Mucosa of rectum (tissue), 2 donors: ENCODE measurements at regions not wholly inside any gene's neighbourhood (a gene's known extent, or its start where the extent isn't known, plus 50 kb on each side); places are given as distances from the start of the nearest gene placed in this dataset.

Source experiments
- H3K27ac ChIP-seq, 2 donors: one replicate each; pipeline ENCODE4 v1.7.0; 2013; ENCODE audit warnings: inconsistent platforms in 2 of 2, low read depth in 2 of 2, low read length in 2 of 2
- H3K27me3 ChIP-seq, 2 donors: one replicate each; pipeline ENCODE4 v1.7.0; 2013; ENCODE audit warnings: low read length in 2 of 2; ENCODE audit not compliant: control insufficient read depth in 2 of 2, insufficient read depth in 2 of 2
- H3K36me3 ChIP-seq, 2 donors: one replicate each; pipeline ENCODE4 v1.7.0; 2013; ENCODE audit warnings: low read length in 2 of 2; ENCODE audit not compliant: control insufficient read depth in 2 of 2, insufficient read depth in 2 of 2
- H3K4me1 ChIP-seq, 2 donors: one replicate each; pipeline ENCODE4 v1.7.0; 2013; ENCODE audit warnings: low read length in 2 of 2, mild to moderate bottlenecking in 1 of 2; ENCODE audit not compliant: control insufficient read depth in 2 of 2, insufficient read depth in 2 of 2
- H3K4me3 ChIP-seq, 2 donors: one replicate each; pipeline ENCODE4 v1.7.0; 2013; ENCODE audit warnings: low read length in 2 of 2
- H3K9ac ChIP-seq, 2 donors: one replicate each; pipeline ENCODE4 v1.7.0; 2013; ENCODE audit warnings: low read length in 2 of 2, low read depth in 1 of 2, mild to moderate bottlenecking in 1 of 2
- H3K9me3 ChIP-seq, 2 donors: one replicate each; pipeline ENCODE4 v1.7.0; 2013; ENCODE audit warnings: low read length in 2 of 2; ENCODE audit not compliant: control insufficient read depth in 2 of 2
- donor health status: healthy.
- donor health status: Normal muscosa, but diverticular disease.

DNA sequence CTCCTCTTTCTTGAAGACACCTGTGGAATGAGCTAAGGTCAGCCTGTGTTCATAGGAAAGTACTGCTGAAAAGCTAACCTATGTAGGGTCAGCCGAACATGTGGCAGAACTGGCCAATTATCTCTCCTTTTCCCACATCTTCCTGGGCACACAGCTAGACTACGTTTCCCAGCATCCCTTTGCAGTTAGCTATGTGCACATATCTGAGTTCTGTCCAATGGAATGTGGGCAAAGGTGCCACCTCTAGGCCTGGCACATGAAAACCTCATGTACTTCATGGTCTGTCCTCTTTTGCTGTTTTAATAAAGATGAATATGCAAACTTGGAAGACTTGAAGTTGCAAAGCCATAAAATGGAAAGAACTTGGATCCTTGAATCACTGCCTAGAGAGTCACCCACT lies 352.6 kb downstream of the TNS1 start:
- no peak overlapping the region for H3K27ac ChIP-seq

DNA sequence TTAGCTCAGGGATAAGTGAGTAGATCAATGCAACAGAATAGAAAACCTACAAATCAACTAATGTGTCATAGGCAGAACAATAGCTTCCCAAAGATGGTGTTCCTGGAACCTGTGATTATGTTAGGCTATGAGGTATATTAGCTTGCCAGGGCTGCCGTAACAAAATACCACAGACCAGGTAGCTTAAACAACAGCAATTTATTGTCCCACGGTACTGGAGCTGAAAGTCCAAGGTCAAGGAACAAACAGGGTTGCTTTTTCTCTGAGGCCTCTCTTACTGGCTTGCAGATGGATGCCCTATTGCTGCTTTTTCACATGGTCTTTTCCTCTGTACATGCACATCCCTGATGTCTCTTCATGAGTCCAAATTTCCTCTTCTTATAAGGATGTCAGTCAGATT lies 354.9 kb downstream of the TNS1 start:
- H3K36me3 ChIP-seq: no peaks in the 10 kb centered on the region
- no peak overlapping the region for H3K27ac ChIP-seq
- no peaks in the 10 kb centered on the region for H3K9me3 ChIP-seq
- no peaks in the 10 kb centered on the region for H3K27me3 ChIP-seq
- no peak overlapping the region for H3K9ac ChIP-seq
- H3K4me1 ChIP-seq: no peaks in the 10 kb centered on the region
- no peak overlapping the region for H3K4me3 ChIP-seq

More for the DNA sequence above, 352.6 kb downstream of the TNS1 start:
- Histone ChIP-seq H3K4me3 (no peak overlapping the region), H3K9ac (no peak overlapping the region), H3K27me3 (no peaks in the 10 kb centered on the region), H3K36me3 (no peaks in the 10 kb centered on the region), H3K4me1 (no peaks in the 10 kb centered on the region), H3K9me3 (no peaks in the 10 kb centered on the region)

DNA sequence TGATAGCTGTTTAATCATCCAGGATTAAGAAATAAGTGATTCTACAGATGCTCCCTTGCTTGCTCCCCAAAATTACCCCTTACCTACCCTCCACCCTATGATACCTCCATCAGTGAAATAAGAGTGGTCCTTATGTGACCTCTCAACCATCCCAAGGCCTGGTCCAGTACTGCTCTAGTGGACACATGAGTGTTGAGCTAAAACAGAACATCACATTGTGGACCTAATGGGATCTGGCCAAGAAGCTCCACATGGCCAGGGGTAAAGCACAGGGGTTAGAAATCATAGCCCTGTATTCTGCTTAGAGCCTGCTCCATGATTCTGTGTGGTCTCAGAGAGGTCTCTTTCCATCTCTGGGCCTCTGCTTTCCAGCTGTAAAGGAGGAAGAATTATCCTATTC lies 355.6 kb downstream of the TNS1 start:
- no peaks in the 10 kb centered on the region for H3K27me3 ChIP-seq
- H3K27ac ChIP-seq: no peak overlapping the region
- no peak overlapping the region for H3K4me3 ChIP-seq
- no peak overlapping the region for H3K9ac ChIP-seq
- H3K9me3 ChIP-seq: no peaks in the 10 kb centered on the region
- no peaks in the 10 kb centered on the region for H3K36me3 ChIP-seq
- no peaks in the 10 kb centered on the region for H3K4me1 ChIP-seq

DNA sequence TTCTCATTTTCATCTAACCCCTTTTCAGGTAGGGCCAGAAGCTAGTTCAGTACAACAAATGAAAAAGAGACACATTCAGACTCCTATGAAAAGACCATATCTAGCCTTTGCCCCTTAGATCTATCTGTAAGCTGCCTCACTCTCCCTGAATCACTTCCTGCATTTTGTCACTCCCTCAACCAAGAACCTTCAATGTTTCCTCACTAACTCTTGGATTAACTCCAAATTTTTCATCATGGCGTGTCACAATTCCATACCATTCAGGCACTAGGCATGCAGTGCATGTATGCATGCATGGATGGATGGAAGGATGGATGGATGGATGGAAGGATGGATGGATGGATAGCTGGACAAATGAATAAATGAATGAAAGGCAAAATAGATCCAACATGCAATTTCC lies 356.9 kb downstream of the TNS1 start:
- H3K9me3 ChIP-seq: no peaks in the 10 kb centered on the region
- H3K9ac ChIP-seq: no peak overlapping the region
- no peaks in the 10 kb centered on the region for H3K36me3 ChIP-seq
- no peak overlapping the region for H3K4me3 ChIP-seq
- no peaks in the 10 kb centered on the region for H3K27me3 ChIP-seq
- H3K4me1 ChIP-seq: no peaks in the 10 kb centered on the region
- H3K27ac ChIP-seq: no peak overlapping the region

DNA sequence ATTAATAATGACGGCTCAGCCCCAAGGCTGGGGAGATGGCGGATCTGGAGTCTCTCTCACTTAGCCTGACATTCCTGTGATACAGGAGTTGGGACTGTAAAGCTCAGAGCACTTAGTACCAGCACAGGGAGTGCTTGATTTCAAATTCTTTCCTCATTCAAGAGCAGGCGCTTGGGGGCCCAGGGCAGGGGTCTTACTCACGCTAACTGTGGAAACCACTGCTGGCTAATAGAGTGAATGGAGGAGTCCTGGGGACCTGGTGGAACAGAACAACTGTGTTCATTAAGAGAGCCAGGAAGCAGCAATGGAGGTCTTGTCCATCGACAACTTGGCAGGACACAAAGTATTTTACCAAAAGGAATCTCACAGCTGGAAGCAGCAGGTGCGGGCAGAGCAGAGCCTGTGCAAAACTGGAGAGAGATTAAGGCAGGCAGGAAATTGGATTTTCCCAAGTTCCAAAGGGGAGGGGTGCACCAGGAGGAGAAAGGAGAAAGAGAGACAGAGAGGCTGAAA lies 358.9 kb downstream of the TNS1 start:
- Histone ChIP-seq H3K9ac (no peak overlapping the region), H3K4me1 (no peaks in the 10 kb centered on the region), H3K27me3 (no peaks in the 10 kb centered on the region), H3K36me3 (no peaks in the 10 kb centered on the region), H3K4me3 (no peak overlapping the region), H3K27ac (peak overlapping the region in 1 of 2 donors; percentile 23), H3K9me3 (no peaks in the 10 kb centered on the region)

DNA sequence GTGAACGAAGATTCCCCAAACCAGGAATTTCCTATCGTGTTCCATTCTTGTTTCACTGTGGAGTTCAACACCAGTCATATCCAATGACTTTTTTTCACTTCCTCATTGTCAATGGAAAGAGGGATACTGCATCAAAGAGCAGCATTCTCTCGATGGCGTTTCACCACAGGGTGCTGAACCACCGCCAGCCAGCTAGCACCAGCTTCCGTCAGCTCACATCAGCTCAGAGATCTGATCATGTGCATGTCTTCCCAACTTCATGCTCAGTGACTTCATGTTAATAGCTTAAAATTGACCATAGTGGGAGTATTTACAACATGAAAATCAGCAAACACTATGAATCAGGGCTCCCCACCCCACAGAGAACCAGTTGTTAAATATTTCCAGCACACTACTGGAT lies 359.9 kb downstream of the TNS1 start:
- Histone ChIP-seq H3K36me3 (no peaks in the 10 kb centered on the region), H3K4me3 (no peak overlapping the region), H3K27ac (no peak overlapping the region), H3K4me1 (no peaks in the 10 kb centered on the region), H3K9ac (no peak overlapping the region), H3K27me3 (no peaks in the 10 kb centered on the region), H3K9me3 (no peaks in the 10 kb centered on the region)

DNA sequence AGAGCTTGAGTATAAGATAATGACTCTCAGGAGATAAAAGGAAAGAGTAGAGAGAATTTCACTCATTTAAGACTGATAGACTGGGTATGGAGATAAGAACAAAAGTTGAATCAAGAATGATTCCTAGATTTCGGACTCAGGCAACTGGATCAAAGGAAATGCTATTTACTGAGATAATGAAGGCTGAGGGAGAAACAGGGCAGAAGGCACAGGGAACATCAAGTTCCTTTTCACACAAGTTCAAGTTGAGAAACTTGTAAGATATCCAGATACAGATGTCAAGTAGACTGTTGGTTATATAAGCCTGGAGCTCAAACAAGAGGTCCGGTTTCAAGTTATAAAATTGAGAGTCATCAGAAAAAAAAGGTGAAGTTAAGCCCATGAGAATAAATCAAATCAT lies 360.8 kb downstream of the TNS1 start:
- Histone ChIP-seq H3K4me1 (no peaks in the 10 kb centered on the region), H3K9me3 (no peaks in the 10 kb centered on the region), H3K9ac (no peak overlapping the region), H3K36me3 (no peaks in the 10 kb centered on the region), H3K27ac (no peak overlapping the region), H3K4me3 (no peak overlapping the region), H3K27me3 (peaks cover 0 to 3% of the 10 kb centered on the region in 2 donors)

DNA sequence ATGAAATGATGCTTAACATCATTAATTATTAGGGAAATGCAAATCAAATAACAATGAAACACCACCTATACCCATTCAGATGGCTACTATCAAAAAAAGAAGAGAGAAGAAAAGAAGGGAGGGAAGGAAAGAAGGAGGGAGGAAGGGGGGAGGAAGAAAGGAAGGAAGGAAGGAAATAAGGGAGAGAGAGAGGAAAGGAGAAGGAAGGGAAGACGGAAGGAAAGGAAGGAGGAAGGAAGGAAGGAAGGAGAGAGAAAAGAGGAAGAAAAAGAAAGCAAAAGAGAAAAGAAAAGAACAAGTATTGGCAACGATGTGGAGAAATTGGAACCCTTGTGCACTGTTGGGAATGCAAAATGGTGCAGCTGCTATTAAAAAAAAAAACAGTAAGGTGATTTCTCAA lies 363.3 kb downstream of the TNS1 start:
- Histone ChIP-seq H3K27ac (no peak overlapping the region), H3K9ac (no peak overlapping the region), H3K4me3 (no peak overlapping the region), H3K4me1 (no peaks in the 10 kb centered on the region), H3K36me3 (no peaks in the 10 kb centered on the region), H3K27me3 (peaks cover 2 to 3% of the 10 kb centered on the region in 2 donors), H3K9me3 (no peaks in the 10 kb centered on the region)

DNA sequence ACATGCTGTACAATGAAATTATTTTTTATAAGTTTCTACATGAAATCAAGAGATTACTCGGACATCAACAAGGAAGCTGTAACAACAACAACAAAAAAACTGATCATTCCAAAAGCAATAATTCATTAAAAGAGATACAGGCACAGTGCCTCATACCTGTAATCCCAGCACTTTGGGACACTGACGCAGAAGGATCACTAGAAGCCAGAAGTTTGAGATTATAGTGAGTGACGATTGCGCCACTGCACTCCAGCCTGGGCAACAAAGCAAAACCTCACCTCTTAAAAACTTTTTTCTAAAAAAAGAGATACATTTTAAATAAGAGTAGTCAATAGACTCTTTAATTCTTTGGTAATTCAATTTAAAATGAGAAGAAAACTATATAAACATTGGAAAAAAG lies 364.3 kb downstream of the TNS1 start:
- Histone ChIP-seq H3K27ac (no peak overlapping the region), H3K4me1 (no peaks in the 10 kb centered on the region), H3K9ac (no peak overlapping the region), H3K4me3 (no peak overlapping the region), H3K36me3 (no peaks in the 10 kb centered on the region), H3K9me3 (no peaks in the 10 kb centered on the region), H3K27me3 (peaks cover 2 to 3% of the 10 kb centered on the region in 2 donors)

DNA sequence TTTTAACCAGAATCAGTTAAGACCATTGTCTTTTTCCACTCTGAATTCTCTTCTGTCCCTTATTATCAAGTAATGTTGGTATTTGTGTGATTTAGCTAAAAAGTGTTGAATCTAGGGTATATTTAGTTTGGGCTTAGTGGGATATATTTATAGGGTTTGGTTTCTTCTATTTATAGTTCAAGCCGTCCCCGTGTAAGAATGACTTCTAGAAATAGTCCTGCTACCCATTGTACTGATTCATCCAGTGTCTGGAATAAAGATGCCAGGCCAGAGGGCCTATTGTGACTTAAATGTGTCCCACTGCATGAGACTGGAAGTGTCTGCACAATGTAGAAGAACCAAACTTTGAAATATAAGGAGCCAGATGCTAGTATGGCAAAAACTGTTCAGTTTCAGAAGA lies 364.8 kb downstream of the TNS1 start:
- no peak overlapping the region for H3K4me3 ChIP-seq
- no peaks in the 10 kb centered on the region for H3K9me3 ChIP-seq
- peaks cover 2 to 3% of the 10 kb centered on the region in 2 donors for H3K27me3 ChIP-seq
- H3K9ac ChIP-seq: no peak overlapping the region
- H3K36me3 ChIP-seq: no peaks in the 10 kb centered on the region
- H3K4me1 ChIP-seq: no peaks in the 10 kb centered on the region
- H3K27ac ChIP-seq: no peak overlapping the region

DNA sequence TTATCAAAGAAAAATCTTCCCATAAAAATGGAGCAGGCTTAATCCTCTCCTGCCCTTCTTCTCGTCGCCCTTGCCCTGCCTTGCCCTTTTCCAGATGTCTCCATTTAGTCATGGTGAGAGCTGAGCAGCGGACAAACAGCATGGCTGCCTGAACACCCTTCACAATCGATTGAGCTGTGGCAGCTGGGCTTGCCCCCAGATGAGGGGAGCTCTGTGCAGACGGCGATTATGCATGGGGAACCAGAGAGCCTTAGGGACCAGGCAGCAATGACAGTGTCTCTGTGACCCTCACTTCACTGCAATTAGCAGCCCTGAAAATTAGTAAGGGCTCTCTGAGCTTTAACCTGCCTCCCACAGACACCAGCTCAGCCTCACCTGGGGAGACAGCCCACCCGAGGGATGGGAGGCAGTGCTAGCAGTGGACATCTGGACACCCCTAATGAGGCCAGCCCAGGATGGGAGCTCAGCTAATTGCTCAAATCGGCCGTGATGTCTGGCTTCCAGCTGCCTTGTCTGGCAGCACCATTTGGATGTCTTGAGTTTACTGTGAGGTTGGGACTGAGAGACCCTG lies 365.7 kb downstream of the TNS1 start:
- no peaks in the 10 kb centered on the region for H3K4me1 ChIP-seq

More for the DNA sequence above, 365.7 kb downstream of the TNS1 start:
- Histone ChIP-seq H3K9ac (no peak overlapping the region), H3K36me3 (no peaks in the 10 kb centered on the region), H3K4me3 (no peak overlapping the region), H3K9me3 (no peaks in the 10 kb centered on the region), H3K27me3 (peaks cover 2 to 3% of the 10 kb centered on the region in 2 donors), H3K27ac (no peak overlapping the region)
